Effector CD8-positive, alpha-beta T cell (primary cell): ENCODE measurements at regions not wholly inside any gene's neighbourhood (a gene's known extent, or its start where the extent isn't known, plus 50 kb on each side); places are given as distances from the start of the nearest gene placed in this dataset.
"Not testable (repeated sequence)": the region's sequence is repeated elsewhere in the genome, so short reads cannot be mapped to it uniquely, and the experiment has no call there.

Experiments
- DNase-seq: peaks from one replicate; lab custom pipeline; 2025; lab: John Stamatoyannopoulos, UW

- DNase-seq: no peak
Measured at GRCh38 chr5:82603033-82603987, 325.2 kb upstream of the RPS23 start.

GRCh38 chr5:82601861-82602260 is 323.7 kb upstream of the RPS23 start:
- DNase-seq: no peak

GRCh38 chr5:82601077-82601476 is 322.9 kb upstream of the RPS23 start:
- no peak for DNase-seq

GRCh38 chr5:82599692-82600091 is 321.5 kb upstream of the RPS23 start:
- no peak for DNase-seq

- DNase-seq: no peak
Measured at GRCh38 chr5:82599030-82599429, 320.9 kb upstream of the RPS23 start.

- DNase-seq: no peak
Measured at GRCh38 chr5:82597437-82597836, 319.3 kb upstream of the RPS23 start.

- no peak for DNase-seq
Measured at GRCh38 chr5:82596451-82596850, 318.3 kb upstream of the RPS23 start.

GRCh38 chr5:82595113-82595512 is 317.0 kb upstream of the RPS23 start:
- no peak for DNase-seq

GRCh38 chr5:82594097-82594496 is 315.9 kb upstream of the RPS23 start:
- DNase-seq: no peak

- DNase-seq: no peak
Measured at GRCh38 chr5:82593481-82593880, 315.3 kb upstream of the RPS23 start.

GRCh38 chr5:82591021-82591515 is 312.9 kb upstream of the RPS23 start:
- no peak for DNase-seq

- no peak for DNase-seq
Measured at GRCh38 chr5:82590112-82590511, 312.0 kb upstream of the RPS23 start.

- DNase-seq: no peak
Measured at GRCh38 chr5:82586661-82587310, 308.6 kb upstream of the RPS23 start.

- DNase-seq: no peak
Measured at GRCh38 chr5:82586181-82586580, 308.0 kb upstream of the RPS23 start.

GRCh38 chr5:82584631-82585030 is 306.5 kb upstream of the RPS23 start:
- DNase-seq: no peak

- DNase-seq: not testable (repeated sequence)
Measured at GRCh38 chr5:82583331-82583730, 305.2 kb upstream of the RPS23 start.

- DNase-seq: no peak
Measured at GRCh38 chr5:82564963-82565362, 286.8 kb upstream of the RPS23 start.

GRCh38 chr5:82563745-82564144 is 285.6 kb upstream of the RPS23 start:
- no peak for DNase-seq

- DNase-seq: no peak
Measured at GRCh38 chr5:82562696-82563240, 284.6 kb upstream of the RPS23 start.

GRCh38 chr5:82561797-82562196 is 283.6 kb upstream of the RPS23 start:
- DNase-seq: no peak

- no peak for DNase-seq
Measured at GRCh38 chr5:82560969-82561368, 282.8 kb upstream of the RPS23 start.

- DNase-seq: no peak
Measured at GRCh38 chr5:82560561-82560960, 282.4 kb upstream of the RPS23 start.
